Stomach smooth muscle (tissue), 2 donors: ENCODE measurements at regions not wholly inside any gene's neighbourhood (a gene's known extent, or its start where the extent isn't known, plus 50 kb on each side); places are given as distances from the start of the nearest gene placed in this dataset.

Experiments used
- H3K27ac ChIP-seq: one replicate; pipeline ENCODE4 v1.7.0; 2013; ENCODE audit warnings: mild to moderate bottlenecking, low read length, inconsistent platforms
- H3K27me3 ChIP-seq, 2 donors: one replicate each; pipeline ENCODE4 v1.7.0; 2013; ENCODE audit warnings: low read length in 2 of 2; ENCODE audit not compliant: insufficient read depth in 2 of 2, control insufficient read depth in 1 of 2
- H3K36me3 ChIP-seq, 2 donors: one replicate each; pipeline ENCODE4 v1.7.0; 2013; ENCODE audit warnings: low read length in 2 of 2; ENCODE audit not compliant: control insufficient read depth in 2 of 2, insufficient read depth in 2 of 2
- H3K4me1 ChIP-seq: one replicate; pipeline ENCODE4 v1.7.0; 2013; ENCODE audit warnings: low read length; ENCODE audit not compliant: control insufficient read depth, insufficient read depth
- H3K4me3 ChIP-seq, 2 donors: one replicate each; pipeline ENCODE4 v1.7.0; 2013; ENCODE audit warnings: low read length in 2 of 2
- H3K9ac ChIP-seq, 2 donors: one replicate each; pipeline ENCODE4 v1.7.0; 2013; ENCODE audit warnings: low read length in 2 of 2, mild to moderate bottlenecking in 1 of 2
- H3K9me3 ChIP-seq, 2 donors: one replicate each; pipeline ENCODE4 v1.7.0; 2013; ENCODE audit warnings: low read length in 2 of 2; ENCODE audit not compliant: control insufficient read depth in 2 of 2
- donor health status: healthy.
- donor health status: Pancreatic carcinoma.

DNA sequence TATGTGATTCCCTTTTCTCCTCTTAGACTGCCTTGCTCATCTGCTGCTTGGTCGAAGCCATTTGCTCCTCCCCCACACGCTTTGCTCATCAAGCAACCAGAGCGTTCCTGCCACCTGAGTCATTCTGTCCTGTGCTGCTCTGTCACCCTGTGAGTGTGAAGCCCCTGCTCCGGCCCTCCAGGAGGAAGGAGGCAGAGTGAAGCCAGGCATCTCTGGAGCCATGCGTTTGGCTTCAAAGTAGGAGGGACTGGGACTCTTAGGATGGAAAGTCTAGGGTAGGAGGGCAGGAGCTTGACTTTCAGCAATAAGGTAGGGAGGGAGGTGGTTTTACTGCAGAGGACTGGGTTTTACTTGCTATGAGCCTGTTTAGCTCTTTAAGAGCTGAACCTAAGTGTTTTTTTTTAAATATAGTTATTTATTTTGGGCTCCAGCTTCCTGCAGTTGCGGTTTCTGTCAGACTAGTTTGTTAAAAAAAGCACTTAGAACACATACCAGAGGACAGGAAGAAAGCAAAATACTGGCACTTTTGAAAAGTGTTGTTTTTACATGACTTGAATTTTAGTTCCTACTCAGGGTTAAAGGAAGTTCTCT is 63.6 kb downstream of the SPINK2 start:
- Histone ChIP-seq H3K9me3 (no peaks in the 10 kb centered on the region), H3K4me3 (peak overlapping the region in 1 of 2 donors; percentile 29), H3K9ac (no peak overlapping the region), H3K27me3 (no peaks in the 10 kb centered on the region), H3K36me3 (no peaks in the 10 kb centered on the region), H3K27ac (peak overlapping the region; percentile 25), H3K4me1 (peaks cover 7% of the 10 kb centered on the region)

GRCh38 chr4:56757261-56757746 is 64.2 kb downstream of the SPINK2 start:
- no peak overlapping the region for H3K9ac ChIP-seq
- no peaks in the 10 kb centered on the region for H3K36me3 ChIP-seq
- no peaks in the 10 kb centered on the region for H3K9me3 ChIP-seq
- no peaks in the 10 kb centered on the region for H3K27me3 ChIP-seq
- no peak overlapping the region for H3K4me3 ChIP-seq
- peaks cover 7% of the 10 kb centered on the region for H3K4me1 ChIP-seq
- H3K27ac ChIP-seq = peak overlapping the region; percentile 53

DNA sequence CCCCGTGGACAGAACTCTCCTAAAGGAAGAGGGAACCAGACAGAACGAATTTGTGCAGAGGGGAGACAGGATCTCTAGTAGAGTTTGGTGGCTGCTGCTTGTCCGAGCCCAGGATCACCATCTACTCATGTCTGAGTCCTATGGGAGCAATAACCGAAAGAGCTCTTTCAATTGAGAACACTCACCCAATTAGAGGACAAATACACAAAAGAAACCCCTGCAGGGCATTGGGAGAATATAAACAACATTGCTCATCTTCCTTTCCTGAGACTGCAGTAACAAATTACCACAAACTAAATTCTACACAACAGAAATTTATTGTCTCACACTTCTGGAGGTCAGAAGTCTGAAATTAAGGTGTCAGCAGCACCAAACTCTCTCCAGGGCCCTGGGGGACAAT is 65.6 kb downstream of the SPINK2 start:
- Histone ChIP-seq H3K4me3 (no peak overlapping the region), H3K9ac (no peak overlapping the region), H3K4me1 (peaks cover 7% of the 10 kb centered on the region), H3K27me3 (no peaks in the 10 kb centered on the region), H3K9me3 (no peaks in the 10 kb centered on the region), H3K27ac (no peak overlapping the region), H3K36me3 (no peaks in the 10 kb centered on the region)

- no peak overlapping the region for H3K27ac ChIP-seq
- H3K36me3 ChIP-seq = no peaks in the 10 kb centered on the region
- no peak overlapping the region for H3K4me3 ChIP-seq
These were observed 68.5 kb downstream of the SPINK2 start for GRCh38 chr4:56752985-56753384.

DNA sequence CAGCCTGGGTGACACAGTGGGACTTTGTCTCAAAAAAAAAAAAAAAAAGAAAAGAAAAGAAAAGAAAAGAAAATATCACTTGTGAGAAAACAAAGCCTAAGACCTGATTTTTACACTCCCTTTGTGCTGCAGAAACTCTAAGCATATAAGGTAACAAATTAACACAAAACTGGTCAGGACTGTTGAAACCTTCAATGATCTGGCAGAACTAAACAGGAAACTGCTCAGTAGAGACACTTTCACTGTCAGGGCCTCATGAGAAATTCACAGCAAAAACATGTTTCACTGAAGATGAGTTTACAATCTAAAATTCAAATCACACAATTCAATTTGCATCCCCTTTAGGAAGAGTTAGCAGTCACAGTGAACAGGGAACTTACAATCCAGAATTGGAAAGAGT is 69.1 kb upstream of the HOPX start:
- no peaks in the 10 kb centered on the region for H3K27me3 ChIP-seq
- no peak overlapping the region for H3K4me3 ChIP-seq
- no peak overlapping the region for H3K27ac ChIP-seq
- H3K9me3 ChIP-seq = no peaks in the 10 kb centered on the region
- H3K9ac ChIP-seq = no peak overlapping the region
- no peaks in the 10 kb centered on the region for H3K4me1 ChIP-seq
- no peaks in the 10 kb centered on the region for H3K36me3 ChIP-seq

More at GRCh38 chr4:56752985-56753384, 68.5 kb downstream of the SPINK2 start:
- Histone ChIP-seq H3K27me3 (no peaks in the 10 kb centered on the region), H3K9ac (no peak overlapping the region), H3K4me1 (peaks cover 7% of the 10 kb centered on the region), H3K9me3 (no peaks in the 10 kb centered on the region)

GRCh38 chr4:56748271-56748670 is 67.2 kb upstream of the HOPX start:
- no peaks in the 10 kb centered on the region for H3K9me3 ChIP-seq
- H3K4me3 ChIP-seq = no peak overlapping the region
- H3K27me3 ChIP-seq = no peaks in the 10 kb centered on the region
- H3K9ac ChIP-seq = no peak overlapping the region
- no peaks in the 10 kb centered on the region for H3K4me1 ChIP-seq
- no peaks in the 10 kb centered on the region for H3K36me3 ChIP-seq
- H3K27ac ChIP-seq = no peak overlapping the region

DNA sequence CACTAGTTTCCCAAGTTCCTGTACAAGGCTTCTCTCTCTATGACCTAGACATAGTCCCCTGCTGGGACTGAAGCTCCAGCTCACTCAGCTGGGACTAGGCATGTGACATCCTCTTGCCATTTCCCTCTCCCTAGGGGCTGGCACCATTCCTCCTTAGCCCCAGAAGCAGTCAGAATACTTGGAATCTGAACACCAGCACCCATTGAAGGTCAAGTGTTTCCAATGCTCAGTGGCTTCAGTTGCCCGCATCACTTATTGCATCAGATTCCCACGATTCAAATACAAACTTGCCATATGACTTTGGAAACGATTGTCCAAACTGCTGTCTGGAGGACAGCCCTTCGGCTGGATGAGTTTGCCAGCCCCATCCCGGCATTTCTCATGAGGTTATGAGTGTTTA is 65.5 kb upstream of the HOPX start:
- Histone ChIP-seq H3K4me1 (no peaks in the 10 kb centered on the region), H3K9ac (no peak overlapping the region), H3K36me3 (no peaks in the 10 kb centered on the region), H3K9me3 (no peaks in the 10 kb centered on the region), H3K27ac (no peak overlapping the region), H3K27me3 (no peaks in the 10 kb centered on the region), H3K4me3 (no peak overlapping the region)

- H3K9me3 ChIP-seq = no peaks in the 10 kb centered on the region
- no peaks in the 10 kb centered on the region for H3K27me3 ChIP-seq
- H3K27ac ChIP-seq = no peak overlapping the region
- H3K4me3 ChIP-seq = no peak overlapping the region
- no peak overlapping the region for H3K9ac ChIP-seq
- H3K4me1 ChIP-seq = no peaks in the 10 kb centered on the region
- no peaks in the 10 kb centered on the region for H3K36me3 ChIP-seq
These were observed 63.9 kb upstream of the HOPX start for GRCh38 chr4:56745042-56745441.

DNA sequence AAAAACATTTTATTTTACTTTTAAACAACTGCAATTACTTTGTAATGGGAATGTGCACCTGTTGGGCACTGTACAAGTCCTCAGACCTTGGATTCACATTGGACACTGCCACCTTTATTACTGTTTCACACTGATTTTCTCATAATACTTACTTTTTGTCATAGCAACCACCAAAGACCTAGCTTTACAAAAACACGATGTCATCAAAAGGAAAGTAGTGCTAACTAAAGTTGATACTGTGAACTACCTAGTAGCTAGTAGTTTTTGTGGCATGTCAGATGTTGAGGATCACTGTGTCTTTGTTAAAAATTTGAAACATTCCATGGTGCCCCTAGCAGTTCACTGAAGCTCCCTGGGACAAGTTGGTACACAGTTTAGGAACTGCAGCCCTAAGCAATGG is 62.9 kb upstream of the HOPX start:
- no peak overlapping the region for H3K27ac ChIP-seq
- no peaks in the 10 kb centered on the region for H3K36me3 ChIP-seq
- H3K27me3 ChIP-seq = no peaks in the 10 kb centered on the region

DNA sequence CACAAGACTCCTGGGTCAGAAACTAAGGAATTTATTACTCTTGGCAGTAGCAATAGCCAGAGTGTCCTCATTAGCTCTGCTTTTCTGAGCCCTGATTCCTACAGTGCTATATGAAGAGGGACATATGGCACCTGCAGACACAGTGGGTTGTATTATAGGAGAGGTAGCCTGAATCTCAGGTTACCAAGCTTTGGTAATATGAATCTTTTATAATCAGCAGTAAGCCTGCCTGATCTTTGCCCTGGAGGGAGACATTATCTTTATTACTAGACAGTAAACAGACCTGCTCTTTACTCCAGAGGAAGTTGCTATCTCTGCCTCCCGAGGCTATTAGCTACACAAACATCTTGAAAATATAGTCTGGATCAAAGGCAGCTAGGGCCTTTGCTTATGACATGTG is 62.5 kb upstream of the HOPX start:
- Histone ChIP-seq H3K9me3 (no peaks in the 10 kb centered on the region), H3K36me3 (no peaks in the 10 kb centered on the region), H3K27ac (no peak overlapping the region), H3K27me3 (no peaks in the 10 kb centered on the region), H3K4me3 (no peak overlapping the region), H3K9ac (no peak overlapping the region), H3K4me1 (no peaks in the 10 kb centered on the region)

More for the DNA sequence above, 62.9 kb upstream of the HOPX start:
- Histone ChIP-seq H3K9ac (no peak overlapping the region), H3K4me3 (no peak overlapping the region), H3K4me1 (no peaks in the 10 kb centered on the region), H3K9me3 (no peaks in the 10 kb centered on the region)

DNA sequence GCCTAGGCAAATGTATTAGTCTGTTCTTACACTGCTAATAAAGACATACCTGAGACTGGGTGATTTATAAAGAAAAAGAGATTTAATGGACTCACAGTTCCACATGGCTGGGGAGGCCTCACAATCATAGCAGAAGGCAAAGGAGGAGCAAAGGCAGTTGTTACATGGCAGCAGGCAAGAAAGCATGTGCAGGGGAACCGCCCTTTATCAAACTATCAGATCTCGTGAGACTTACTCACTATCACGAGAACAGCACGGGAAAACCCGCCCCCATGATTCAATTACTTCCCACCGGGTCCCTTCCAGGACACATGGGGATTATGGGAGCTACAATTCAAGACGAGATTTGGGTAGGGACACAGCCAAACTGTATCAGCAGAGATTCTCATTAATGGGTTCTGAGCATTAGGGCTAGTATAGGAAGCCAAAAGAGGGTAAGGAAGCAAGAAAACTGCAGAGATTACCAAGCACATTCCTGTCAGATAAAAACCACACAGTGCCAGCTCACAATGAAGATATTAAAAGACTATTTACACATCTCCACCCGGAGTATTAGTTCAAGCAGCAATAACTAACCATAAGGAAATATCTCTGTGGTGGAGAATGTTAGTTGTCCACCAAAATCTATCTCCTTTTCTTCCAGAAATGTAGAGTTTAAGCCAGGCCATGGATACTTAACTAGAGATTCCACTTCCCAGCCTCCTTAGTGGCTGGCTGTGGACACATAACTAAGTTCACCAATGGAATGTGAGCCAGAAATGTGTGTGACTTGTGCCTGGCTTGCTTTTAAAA is 61.2 kb upstream of the HOPX start:
- no peaks in the 10 kb centered on the region for H3K4me1 ChIP-seq
- no peaks in the 10 kb centered on the region for H3K27me3 ChIP-seq
- no peak overlapping the region for H3K9ac ChIP-seq
- H3K36me3 ChIP-seq = no peaks in the 10 kb centered on the region
- no peak overlapping the region for H3K4me3 ChIP-seq
- no peak overlapping the region for H3K27ac ChIP-seq
- no peaks in the 10 kb centered on the region for H3K9me3 ChIP-seq
